ENCODE measurements at regions not wholly inside any gene's neighbourhood (a gene's known extent, or its start where the extent isn't known, plus 50 kb on each side); places are given as distances from the start of the nearest gene placed in this dataset.

GRCh38 chr4:112847045-112847444 is 202.4 kb upstream of the ANK2 start:
- intact Hi-C loops (cut with micrococcal nuclease) = no loop called here

- intact Hi-C loops (cut with micrococcal nuclease) = no loop called here
These were observed 201.7 kb upstream of the ANK2 start for GRCh38 chr4:112847781-112848180.

GRCh38 chr4:112848911-112849310 is 200.5 kb upstream of the ANK2 start:
- intact Hi-C loops (cut with micrococcal nuclease) = no loop called here

- intact Hi-C loops (cut with micrococcal nuclease) = no loop called here
These were observed 196.9 kb upstream of the ANK2 start for GRCh38 chr4:112852601-112853000.

DNA sequence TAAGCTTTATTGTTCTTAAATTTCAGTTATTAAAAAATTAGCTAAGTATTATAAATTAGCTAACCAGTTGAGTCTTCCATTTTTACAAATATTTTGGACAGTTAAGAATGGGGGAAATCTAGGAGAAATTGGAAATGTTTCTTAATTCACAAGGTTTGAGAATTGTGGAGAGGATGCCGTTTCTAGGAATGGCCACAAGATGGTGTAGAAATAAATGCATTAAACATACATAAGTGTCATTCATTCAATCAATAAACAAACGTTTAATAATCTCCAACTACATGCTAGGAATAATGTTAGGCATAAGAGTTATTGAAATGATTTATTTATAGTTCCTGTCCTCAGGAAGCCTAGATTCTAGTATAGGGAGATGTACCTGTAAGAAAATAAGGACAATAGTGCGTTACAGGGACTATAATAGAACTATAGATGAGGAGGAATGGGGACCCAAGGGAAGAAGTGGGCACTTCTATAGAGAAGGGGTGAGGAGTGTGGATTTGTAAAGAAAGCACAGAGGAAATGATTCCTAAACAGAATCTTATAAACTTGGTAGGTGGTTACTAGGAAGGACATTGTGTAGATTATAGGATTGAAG is 195.7 kb upstream of the ANK2 start:
- intact Hi-C loops (cut with micrococcal nuclease) = no loop called here

- intact Hi-C loops (cut with micrococcal nuclease) = no loop called here
These were observed 195.0 kb upstream of the ANK2 start for GRCh38 chr4:112854420-112854819.

GRCh38 chr4:112855058-112855457 is 194.4 kb upstream of the ANK2 start:
- intact Hi-C loops (cut with micrococcal nuclease) = no loop called here

- intact Hi-C loops (cut with micrococcal nuclease) = no loop called here
These were observed 192.0 kb upstream of the ANK2 start for GRCh38 chr4:112857461-112857860.

GRCh38 chr4:112858751-112859150 is 190.7 kb upstream of the ANK2 start:
- intact Hi-C loops (cut with micrococcal nuclease) = no loop called here

DNA sequence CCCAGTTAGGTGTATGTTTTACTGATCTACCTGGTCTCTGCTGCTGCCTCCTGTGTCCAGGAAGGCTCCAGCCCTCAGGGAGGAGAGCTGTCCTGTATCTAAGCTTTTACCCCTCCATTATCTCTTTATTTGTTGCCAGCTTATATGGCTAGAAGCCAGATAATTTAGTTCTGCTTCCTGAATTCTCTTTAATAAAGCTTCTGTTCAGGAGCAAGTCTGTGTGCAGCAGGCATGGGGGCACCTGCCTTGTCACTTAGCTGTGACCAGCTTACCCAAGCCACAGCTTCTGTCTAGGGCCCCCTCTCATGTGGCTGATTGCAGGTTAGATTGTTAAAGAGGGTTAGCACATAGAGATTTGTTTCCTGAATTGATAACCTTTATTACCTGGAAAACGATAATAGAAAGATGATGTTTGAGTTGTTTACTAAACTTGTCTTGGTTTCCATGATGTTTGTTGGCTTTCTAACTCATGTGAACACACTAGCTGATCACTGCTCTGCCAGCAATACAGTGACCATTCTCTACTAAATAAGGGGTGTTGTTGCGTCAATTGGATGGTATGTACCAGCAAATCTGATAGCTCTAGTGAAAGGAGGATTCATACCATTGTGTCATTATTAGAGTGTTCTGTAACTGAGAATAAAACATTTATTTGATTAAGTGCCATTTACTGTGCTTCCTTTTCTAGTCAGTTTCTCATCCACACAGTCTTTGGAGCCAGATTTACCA is 189.8 kb upstream of the ANK2 start:
- intact Hi-C loops (cut with micrococcal nuclease) = no loop called here

GRCh38 chr4:112860830-112861690 is 188.4 kb upstream of the ANK2 start:
- intact Hi-C loops (cut with micrococcal nuclease) = no loop called here

DNA sequence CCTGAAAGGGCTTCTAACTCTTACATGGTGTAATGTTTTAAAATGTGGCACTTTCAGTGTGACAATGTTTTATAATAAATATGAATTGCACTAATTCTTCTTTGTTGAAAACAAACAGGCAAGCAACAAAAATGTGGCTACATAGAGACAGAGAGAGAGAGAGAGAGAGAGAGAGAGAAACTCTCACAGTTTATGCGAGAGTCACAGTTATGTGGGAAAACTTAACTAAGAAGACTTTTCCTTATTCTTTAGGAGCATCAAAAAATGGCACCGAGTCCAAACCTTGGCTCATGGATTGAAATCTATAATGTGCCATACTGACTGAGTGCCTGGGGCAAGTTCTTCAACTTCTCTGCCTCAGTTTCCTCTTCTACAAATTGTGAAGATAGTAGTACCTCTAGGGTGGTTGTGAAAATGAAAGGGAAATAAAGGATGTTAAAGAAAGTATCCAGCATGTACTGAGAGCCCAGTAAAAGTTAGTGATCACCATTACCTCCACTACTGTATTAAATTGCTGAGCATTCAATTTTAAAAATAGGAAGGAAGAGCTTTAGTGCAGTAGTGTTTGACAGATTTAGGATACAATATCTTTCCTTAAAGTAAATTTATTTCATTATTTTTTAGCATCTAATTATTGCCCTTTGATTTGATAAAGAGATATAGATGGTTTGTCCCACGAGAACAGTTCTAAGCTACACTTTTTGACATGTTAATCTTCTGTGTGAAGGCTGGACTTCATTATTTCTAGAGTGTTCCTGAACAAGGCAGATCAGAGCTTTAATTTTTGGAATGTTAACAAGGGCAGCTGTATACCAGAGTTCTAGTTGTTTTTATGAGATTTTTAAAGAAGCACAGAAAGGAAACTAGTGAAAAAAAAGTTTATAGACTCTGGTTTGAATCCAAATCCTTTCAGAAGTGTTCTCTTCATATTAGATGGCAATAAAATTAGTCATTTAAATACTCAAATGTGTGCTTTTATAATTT is 187.5 kb upstream of the ANK2 start:
- intact Hi-C loops (cut with micrococcal nuclease) = no loop called here

GRCh38 chr4:112865443-112865842 is 184.0 kb upstream of the ANK2 start:
- intact Hi-C loops (cut with micrococcal nuclease) = no loop called here

- intact Hi-C loops (cut with micrococcal nuclease) = no loop called here
These were observed 173.1 kb upstream of the ANK2 start for GRCh38 chr4:112876316-112876715.

DNA sequence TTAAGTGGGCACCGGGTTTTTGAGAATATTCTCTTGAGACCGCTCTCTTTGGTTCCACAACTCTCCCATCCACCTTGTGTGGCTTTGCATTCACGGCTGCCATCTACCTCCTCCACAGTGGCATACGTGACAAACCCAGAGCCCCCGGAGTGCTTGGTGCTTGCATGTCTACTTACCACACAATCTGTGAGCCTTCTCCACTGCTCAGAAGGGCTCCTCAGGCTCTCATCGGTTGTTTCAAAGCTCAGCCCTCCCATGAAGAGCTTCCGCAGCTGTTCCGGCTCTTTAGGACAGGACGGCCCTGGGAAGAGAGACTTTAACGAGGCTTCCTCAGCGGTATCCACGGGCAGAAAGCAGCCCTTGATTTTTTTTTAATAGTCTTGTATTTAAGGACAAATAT is 167.6 kb upstream of the ANK2 start:
- intact Hi-C loops (cut with micrococcal nuclease) = no loop called here

DNA sequence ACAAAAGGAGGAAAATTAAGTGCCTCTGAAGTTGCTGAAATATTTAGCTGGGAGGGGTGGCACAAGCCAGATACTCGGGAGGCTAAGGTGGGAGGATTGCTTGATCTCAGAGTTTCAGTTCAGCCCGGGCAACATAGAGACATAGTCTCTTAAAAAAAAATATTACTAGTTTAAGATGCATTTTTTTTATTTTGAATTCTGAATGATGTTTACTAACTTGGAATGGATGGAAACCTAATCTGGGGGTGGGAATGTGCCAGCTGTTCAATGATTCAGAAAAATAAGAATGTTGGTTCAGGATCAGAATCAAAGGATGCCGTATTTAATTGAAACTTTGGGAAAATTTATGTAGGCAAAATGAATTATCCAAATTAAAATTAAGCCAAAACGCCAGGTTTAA is 167.2 kb upstream of the ANK2 start:
- intact Hi-C loops (cut with micrococcal nuclease) = no loop called here

- intact Hi-C loops (cut with micrococcal nuclease) = no loop called here
These were observed 165.0 kb upstream of the ANK2 start for GRCh38 chr4:112884406-112884805.

- intact Hi-C loops (cut with micrococcal nuclease) = no loop called here
These were observed 163.6 kb upstream of the ANK2 start for GRCh38 chr4:112885897-112886296.

DNA sequence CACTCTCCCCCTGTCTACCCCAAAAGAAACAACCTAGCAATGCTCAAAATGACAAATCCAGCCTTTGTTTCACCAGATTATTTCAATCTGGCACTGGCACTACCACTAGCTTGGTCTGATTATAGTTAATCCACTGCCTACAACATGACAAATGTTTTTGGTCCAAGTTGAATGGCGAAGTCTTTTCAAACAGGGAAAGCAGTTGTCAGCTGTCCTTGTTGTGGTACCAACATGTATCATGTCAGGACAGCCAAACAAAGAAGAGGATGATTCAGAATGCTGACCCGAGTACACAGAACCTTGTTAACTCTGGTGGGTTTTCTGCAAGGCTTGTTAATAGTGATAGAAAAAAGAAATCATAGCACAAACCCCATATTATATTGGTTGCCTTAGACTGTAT is 160.8 kb upstream of the ANK2 start:
- intact Hi-C loops (cut with micrococcal nuclease) = no loop called here

GRCh38 chr4:112889199-112889598 is 160.3 kb upstream of the ANK2 start:
- intact Hi-C loops (cut with micrococcal nuclease) = no loop called here
